NCI-H146 (cell line): ENCODE measurements at regions not wholly inside any gene's neighbourhood (a gene's known extent, or its start where the extent isn't known, plus 50 kb on each side); places are given as distances from the start of the nearest gene placed in this dataset.

Experiments used
- DNase-seq: peaks from one replicate; lab custom pipeline; 2025; lab: John Stamatoyannopoulos, UW

GRCh38 chr20:39310363-39310995 lies 348.3 kb downstream of the DHX35 start:
- DNase-seq, result no peak

- no peak for DNase-seq
Observed at GRCh38 chr20:39309458-39309857, 347.3 kb downstream of the DHX35 start.

GRCh38 chr20:39302312-39302711 lies 340.2 kb downstream of the DHX35 start:
- no peak for DNase-seq

GRCh38 chr20:39299783-39300182 lies 337.6 kb downstream of the DHX35 start:
- no peak for DNase-seq

- DNase-seq, result no peak
Observed at GRCh38 chr20:39298571-39299506, 336.7 kb downstream of the DHX35 start.

GRCh38 chr20:39298121-39298520 lies 336.0 kb downstream of the DHX35 start:
- DNase-seq, result no peak

- DNase-seq, result no peak
Observed at GRCh38 chr20:39295301-39295700, 333.2 kb downstream of the DHX35 start.

GRCh38 chr20:39294137-39294725 lies 332.1 kb downstream of the DHX35 start:
- no peak for DNase-seq

- no peak for DNase-seq
Observed at GRCh38 chr20:39292193-39292736, 330.1 kb downstream of the DHX35 start.

GRCh38 chr20:39291301-39291700 lies 329.2 kb downstream of the DHX35 start:
- no peak for DNase-seq

GRCh38 chr20:39290575-39290974 lies 328.4 kb downstream of the DHX35 start:
- no peak for DNase-seq

- DNase-seq, result no peak
Observed at GRCh38 chr20:39289831-39290230, 327.7 kb downstream of the DHX35 start.

- DNase-seq, result no peak
Observed at GRCh38 chr20:39289316-39289715, 327.2 kb downstream of the DHX35 start.

GRCh38 chr20:39283464-39283863 lies 321.3 kb downstream of the DHX35 start:
- no peak for DNase-seq

- peak; percentile 36 for DNase-seq
Observed at GRCh38 chr20:39282619-39283092, 320.5 kb downstream of the DHX35 start.

- no peak for DNase-seq
Observed at GRCh38 chr20:39280875-39281274, 318.7 kb downstream of the DHX35 start.

- no peak for DNase-seq
Observed at GRCh38 chr20:39278230-39278788, 316.2 kb downstream of the DHX35 start.

- DNase-seq, result no peak
Observed at GRCh38 chr20:39277185-39277584, 315.0 kb downstream of the DHX35 start.

GRCh38 chr20:39270837-39271604 lies 308.9 kb downstream of the DHX35 start:
- no peak for DNase-seq

- DNase-seq, result no peak
Observed at GRCh38 chr20:39269493-39270217, 307.5 kb downstream of the DHX35 start.

GRCh38 chr20:39268981-39269461 lies 306.9 kb downstream of the DHX35 start:
- DNase-seq, result peak; percentile 26
